ENCODE measurements at regions not wholly inside any gene's neighbourhood (a gene's known extent, or its start where the extent isn't known, plus 50 kb on each side); places are given as distances from the start of the nearest gene placed in this dataset.

DNA sequence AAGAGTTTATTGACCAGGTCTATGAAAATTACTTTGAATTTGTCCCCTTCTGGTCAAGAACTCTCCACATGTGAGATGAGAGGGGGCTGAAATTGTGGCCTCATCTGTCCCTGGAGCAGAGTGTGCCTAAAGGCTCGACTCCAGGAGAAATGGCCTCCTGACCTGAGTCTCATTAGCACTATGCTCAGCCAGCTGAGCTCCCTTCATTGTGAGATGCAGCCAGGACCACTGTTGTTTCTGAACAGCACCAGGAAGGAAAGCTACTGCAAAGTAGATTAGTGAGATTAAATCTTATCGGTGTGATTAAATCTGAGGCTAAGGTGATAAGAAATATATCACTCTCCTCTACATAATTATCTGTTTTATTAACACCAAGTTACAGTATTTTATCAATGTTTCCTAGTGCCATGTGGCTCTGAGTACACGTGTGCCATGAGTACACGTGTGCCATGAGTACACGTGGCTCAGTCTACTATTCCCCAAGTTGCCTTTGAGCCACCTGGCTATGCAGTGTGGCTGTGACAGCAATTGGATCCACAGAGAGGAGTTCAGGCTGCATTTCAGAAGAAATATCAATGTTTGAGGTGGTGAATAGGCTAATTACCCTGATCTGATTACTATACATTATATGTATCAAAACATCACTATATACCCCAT lies 126.9 kb downstream of the IPMK start:
- DNase-seq, result no peak

DNA sequence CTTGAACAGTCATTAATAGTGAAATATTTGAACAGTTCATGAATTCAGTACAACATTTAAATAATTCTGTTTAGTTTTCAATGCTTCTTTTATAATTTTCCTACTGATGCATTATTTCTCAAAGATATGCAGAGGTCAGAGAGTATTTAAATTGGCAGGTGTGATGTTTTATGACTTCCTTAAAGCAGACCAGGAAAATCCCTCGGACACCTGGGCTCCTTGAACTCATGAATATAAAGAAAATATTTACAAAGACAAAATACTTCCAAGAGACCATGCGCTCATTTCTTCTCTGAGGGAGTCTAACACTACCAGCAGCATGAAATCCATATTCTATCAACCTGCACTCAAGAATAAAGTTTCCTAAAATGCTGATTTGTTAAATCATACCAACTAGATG lies 127.6 kb downstream of the IPMK start:
- DNase-seq, result no peak

GRCh38 chr10:58137813-58138212 lies 129.9 kb downstream of the IPMK start:
- peak; percentile 3 for DNase-seq

DNA sequence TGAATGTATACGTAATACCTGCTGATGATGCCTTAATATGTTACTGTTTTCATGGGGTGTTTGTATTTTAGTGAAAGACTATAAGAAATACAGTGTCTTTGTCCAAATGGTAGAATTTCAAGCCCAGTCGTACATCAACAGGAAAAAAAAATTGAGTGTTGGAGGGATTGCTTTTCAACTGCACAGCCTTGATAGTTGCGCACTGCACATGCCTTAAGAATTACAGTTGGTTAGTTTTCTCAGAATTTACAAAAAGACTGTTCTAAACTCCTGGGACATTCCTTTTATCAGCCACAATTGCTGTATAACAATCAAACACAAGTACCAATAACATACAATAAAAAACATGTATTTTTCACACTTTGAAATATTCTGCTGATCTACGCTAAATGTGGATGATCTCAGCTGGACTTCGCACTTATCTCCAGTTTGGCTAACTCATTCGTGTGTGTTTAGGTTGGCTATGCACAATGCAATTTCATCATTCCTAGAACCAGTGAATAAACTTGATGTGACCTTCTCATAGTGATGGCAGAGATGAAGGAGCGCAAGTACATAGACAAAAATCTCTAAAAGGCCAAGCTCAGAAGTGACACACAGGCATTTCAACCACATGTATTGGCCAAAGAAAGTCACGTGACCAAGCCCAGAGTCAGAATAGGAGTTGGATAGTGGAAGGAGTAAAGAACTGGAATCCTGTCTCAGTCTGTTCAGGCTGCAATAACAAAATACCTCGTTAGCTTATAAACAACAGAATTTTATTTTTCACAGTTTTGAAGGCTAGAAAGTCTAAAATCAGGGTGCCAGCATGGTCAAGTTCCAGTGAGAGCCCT lies 152.3 kb downstream of the IPMK start:
- no peak for DNase-seq

- DNase-seq, result no peak
Observed at GRCh38 chr10:58109731-58110130, 158.0 kb downstream of the IPMK start.

DNA sequence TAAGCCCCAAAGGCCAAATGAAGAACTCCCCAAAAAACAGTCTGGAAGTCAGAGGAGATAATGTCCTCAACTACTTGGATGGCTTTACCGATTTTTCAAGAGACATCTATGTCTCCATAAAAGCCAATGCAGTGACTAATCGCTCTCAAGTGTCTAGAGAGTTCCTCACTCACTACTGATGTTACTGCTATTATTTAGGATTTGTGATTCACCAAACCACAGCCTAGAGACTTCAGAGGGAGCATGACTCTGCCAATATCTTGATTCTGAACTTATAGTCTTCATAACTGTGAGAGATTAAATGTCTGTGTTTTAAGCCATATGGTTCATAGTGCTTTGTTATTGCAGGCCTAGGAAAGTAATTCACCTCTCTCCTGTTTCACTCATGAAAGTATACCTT lies 160.2 kb downstream of the IPMK start:
- no peak for DNase-seq

GRCh38 chr10:58106211-58107035 lies 161.3 kb downstream of the IPMK start:
- no peak for DNase-seq

- DNase-seq, result peak; percentile 39
Observed at GRCh38 chr10:58104351-58104751, 163.3 kb downstream of the IPMK start.

DNA sequence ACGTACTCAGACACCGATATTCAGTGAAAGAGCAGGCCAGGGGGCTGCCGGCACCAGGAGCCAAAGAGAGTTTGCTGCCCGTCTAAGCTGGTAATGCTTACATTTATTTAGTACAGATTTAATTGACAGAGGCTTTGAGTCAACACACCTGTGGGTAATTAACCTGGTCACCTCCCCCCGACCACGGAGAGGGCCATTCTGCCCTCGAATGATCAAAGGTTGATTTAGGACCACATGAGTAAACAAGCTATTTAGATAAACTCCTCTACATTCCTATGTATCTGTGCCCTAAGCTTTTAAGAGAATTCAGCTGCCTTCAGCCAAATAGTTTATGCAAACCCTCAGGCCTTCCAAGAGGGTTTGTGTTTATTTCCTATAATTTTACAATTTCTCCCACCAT lies 164.8 kb downstream of the IPMK start:
- DNase-seq, result no peak

DNA sequence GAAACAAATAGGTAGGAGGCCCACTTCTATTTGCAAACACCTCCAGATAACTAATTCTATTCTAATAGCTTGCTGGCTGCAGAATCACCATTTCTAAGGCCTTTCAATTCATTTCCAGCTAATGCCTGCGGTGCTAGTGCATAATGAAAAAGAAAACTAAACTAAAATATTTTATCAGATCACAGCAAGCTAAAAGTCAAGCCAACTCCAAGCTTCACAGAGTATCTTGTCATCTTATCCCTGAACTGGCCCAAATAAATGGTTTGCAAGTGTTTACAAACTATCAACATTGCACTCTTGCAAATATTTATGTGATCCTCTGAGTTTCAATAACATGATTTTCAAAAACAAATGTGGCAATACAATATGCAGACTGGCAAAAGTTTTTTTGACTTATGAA lies 166.0 kb downstream of the IPMK start:
- DNase-seq, result no peak

DNA sequence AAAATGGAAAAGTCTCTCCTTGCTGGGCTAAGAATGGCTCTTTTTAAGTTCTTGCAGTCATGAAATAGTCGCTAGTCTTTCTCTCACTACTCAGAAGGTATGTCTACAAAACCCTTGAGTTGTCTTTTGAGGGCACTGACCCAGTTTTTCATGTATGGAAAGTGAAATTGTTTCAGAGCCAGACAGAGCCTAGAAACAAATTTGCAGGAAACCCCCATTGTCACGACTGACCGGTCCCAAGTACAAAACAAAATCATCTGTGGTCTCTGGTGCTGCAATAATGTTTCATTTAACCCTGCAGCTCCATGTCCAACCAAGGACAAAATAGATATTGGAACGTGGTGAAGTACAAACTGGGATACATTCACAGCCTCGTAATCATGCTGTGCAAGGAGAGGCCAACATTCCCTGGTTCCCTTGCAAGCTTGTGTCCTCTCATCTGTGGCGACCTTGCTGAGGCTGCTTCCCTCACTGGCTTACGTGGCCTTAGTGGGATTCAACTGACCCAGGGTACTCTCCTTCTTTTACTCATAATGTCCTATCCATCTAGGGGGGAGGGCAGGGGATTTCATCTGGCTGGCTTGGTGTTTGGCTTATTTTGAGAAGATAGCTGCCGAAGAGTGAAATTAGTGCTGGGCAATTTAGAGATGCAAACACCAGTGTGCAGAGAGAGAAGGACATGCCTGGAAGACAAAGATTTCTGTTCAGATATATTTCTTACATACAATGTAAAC lies 172.5 kb downstream of the IPMK start:
- DNase-seq, result no peak

- no peak for DNase-seq
Observed at GRCh38 chr10:58091886-58092285, 175.8 kb downstream of the IPMK start.

GRCh38 chr10:58089739-58090138 lies 178.0 kb downstream of the IPMK start:
- no peak for DNase-seq

- no peak for DNase-seq
Observed at GRCh38 chr10:58087896-58088295, 179.8 kb downstream of the IPMK start.

DNA sequence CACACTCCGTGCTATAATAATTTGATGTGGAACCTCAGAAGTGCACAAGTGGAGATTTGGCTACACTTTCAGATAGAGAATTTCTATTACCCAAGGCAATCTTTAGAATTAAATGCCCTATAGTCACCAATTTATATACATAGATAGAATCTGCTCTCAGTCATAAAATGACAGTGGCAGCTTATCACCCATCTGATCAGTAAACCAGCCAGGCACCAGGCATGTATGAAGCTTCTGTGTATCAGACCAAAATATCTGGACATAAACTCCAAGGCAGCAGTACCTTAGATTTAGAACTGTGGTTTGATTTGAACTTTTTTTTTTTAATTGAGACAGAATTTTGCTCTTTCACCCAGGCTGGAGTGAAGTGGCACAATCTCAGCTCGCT lies 180.9 kb downstream of the IPMK start:
- no peak for DNase-seq

DNA sequence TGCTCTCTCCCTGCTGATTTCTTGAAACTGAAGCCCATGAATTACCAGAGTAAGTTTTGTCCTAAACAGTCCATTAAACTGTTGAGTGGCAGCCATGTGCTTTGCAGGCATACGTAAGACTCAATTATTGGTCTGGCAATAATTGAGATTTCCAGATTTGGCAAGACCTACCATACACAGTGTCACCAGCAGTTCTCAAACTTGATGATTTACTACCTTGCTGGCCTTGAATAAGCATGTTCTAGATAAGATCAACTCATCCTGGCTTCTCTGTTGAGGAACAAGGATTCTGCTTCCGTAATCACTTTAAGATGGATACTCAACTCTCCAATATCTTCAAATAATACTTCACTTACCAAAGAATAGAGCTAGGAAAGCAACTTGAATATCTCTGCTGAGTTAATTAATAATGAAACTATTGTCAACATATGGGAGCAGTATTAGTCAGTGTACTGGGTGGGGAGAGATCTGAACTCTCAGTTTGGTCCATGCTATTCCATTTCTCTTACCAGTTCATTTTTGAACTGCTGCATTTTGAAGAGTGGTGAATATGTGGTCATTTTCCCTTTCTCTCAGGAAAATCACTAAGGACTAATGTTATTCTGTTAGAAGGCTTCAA lies 181.4 kb downstream of the IPMK start:
- DNase-seq, result no peak

- DNase-seq, result no peak
Observed at GRCh38 chr10:58082248-58082647, 185.4 kb downstream of the IPMK start.

DNA sequence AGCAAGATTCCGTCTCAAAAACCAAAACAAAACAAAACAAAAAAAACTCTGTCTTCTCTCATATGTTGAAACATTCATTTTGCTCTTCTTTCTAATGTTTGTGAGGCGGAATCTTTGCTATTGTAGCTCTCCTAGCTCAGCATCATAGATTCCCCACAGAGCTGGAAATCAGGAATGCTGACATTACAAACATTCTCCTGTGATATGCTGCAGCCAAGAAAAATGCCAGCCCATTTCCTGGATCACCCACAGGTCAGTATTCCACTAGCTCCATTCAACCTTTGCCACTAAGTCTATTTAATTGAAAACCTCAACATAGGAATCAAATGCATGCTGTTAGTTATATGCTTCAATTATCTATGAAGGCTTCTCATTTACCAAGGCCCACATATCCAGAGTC lies 186.3 kb downstream of the IPMK start:
- DNase-seq, result no peak

DNA sequence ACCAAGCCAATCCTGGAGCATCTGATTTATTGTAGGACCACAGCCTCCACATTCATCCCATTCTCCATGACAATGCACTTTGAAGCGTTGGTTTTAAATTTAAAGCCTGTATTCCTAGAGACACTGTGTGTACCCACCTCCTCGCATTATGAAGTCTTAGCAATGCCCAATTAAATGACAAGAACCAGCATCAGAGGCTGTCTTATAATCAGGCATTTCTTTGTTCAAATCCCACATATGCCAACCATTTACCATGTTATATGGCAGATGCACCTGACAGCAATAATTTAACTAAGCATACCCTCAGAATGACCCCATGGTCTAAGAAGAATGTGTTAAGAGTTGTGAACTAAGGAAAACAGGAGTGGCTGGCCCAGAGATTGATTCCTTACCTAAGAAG lies 188.2 kb downstream of the IPMK start:
- no peak for DNase-seq

DNA sequence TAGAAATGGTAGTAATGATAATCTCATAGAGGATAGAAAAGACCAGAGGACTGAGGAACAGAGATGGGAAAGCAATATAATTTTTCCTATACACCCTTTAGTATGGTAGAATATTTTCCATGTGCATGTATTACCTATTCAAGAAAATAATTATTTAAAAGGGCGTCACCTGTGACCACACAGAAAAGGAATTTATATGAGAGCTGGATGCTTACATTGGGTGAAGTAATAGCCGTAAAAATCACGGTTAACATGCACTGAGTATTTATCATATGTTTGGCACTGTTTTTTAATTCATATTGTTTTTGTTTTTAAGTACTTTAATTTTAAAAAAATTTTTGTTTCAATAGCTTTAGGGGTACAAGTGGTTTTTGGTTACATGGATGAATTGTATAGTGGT lies 195.1 kb downstream of the IPMK start:
- no peak for DNase-seq

GRCh38 chr10:58070956-58071355 lies 196.7 kb downstream of the IPMK start:
- DNase-seq, result no peak

GRCh38 chr10:58068809-58069208 lies 198.9 kb downstream of the IPMK start:
- no peak for DNase-seq

All from tongue (tissue), 1 donor.